Mucosa of rectum (tissue), 2 donors: ENCODE measurements at regions not wholly inside any gene's neighbourhood (a gene's known extent, or its start where the extent isn't known, plus 50 kb on each side); places are given as distances from the start of the nearest gene placed in this dataset.

Source experiments
- H3K27ac ChIP-seq, 2 donors: one replicate each; pipeline ENCODE4 v1.7.0; 2013; ENCODE audit warnings: inconsistent platforms in 2 of 2, low read depth in 2 of 2, low read length in 2 of 2
- H3K27me3 ChIP-seq, 2 donors: one replicate each; pipeline ENCODE4 v1.7.0; 2013; ENCODE audit warnings: low read length in 2 of 2; ENCODE audit not compliant: control insufficient read depth in 2 of 2, insufficient read depth in 2 of 2
- H3K36me3 ChIP-seq, 2 donors: one replicate each; pipeline ENCODE4 v1.7.0; 2013; ENCODE audit warnings: low read length in 2 of 2; ENCODE audit not compliant: control insufficient read depth in 2 of 2, insufficient read depth in 2 of 2
- H3K4me1 ChIP-seq, 2 donors: one replicate each; pipeline ENCODE4 v1.7.0; 2013; ENCODE audit warnings: low read length in 2 of 2, mild to moderate bottlenecking in 1 of 2; ENCODE audit not compliant: control insufficient read depth in 2 of 2, insufficient read depth in 2 of 2
- H3K4me3 ChIP-seq, 2 donors: one replicate each; pipeline ENCODE4 v1.7.0; 2013; ENCODE audit warnings: low read length in 2 of 2
- H3K9ac ChIP-seq, 2 donors: one replicate each; pipeline ENCODE4 v1.7.0; 2013; ENCODE audit warnings: low read length in 2 of 2, low read depth in 1 of 2, mild to moderate bottlenecking in 1 of 2
- H3K9me3 ChIP-seq, 2 donors: one replicate each; pipeline ENCODE4 v1.7.0; 2013; ENCODE audit warnings: low read length in 2 of 2; ENCODE audit not compliant: control insufficient read depth in 2 of 2
- donor health status: healthy.
- donor health status: Normal muscosa, but diverticular disease.

DNA sequence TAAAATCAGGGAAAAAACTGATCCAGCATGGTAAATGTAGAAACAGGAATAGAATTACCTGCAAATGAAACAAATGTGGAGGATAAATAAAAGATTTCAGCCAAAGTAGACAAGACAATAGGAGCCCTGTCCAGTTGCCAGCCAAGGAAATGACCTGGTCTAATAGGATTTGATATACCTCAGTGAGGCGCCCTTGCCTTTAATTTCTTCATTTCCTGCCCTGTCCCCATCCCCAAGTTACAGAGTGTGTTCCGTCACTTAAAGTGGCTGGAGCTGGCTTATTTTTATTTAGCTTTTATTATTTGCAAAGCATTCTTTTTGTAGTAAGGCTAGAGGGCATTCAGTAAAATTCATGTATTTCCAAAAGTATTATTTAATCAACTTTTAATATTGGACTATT lies 1022.0 kb downstream of the EFNB2 start:
- H3K27me3 ChIP-seq = no peaks in the 10 kb centered on the region
- no peak overlapping the region for H3K9ac ChIP-seq
- H3K27ac ChIP-seq = no peak overlapping the region
- H3K36me3 ChIP-seq = no peaks in the 10 kb centered on the region
- no peaks in the 10 kb centered on the region for H3K9me3 ChIP-seq
- H3K4me3 ChIP-seq = no peak overlapping the region
- H3K4me1 ChIP-seq = no peaks in the 10 kb centered on the region

DNA sequence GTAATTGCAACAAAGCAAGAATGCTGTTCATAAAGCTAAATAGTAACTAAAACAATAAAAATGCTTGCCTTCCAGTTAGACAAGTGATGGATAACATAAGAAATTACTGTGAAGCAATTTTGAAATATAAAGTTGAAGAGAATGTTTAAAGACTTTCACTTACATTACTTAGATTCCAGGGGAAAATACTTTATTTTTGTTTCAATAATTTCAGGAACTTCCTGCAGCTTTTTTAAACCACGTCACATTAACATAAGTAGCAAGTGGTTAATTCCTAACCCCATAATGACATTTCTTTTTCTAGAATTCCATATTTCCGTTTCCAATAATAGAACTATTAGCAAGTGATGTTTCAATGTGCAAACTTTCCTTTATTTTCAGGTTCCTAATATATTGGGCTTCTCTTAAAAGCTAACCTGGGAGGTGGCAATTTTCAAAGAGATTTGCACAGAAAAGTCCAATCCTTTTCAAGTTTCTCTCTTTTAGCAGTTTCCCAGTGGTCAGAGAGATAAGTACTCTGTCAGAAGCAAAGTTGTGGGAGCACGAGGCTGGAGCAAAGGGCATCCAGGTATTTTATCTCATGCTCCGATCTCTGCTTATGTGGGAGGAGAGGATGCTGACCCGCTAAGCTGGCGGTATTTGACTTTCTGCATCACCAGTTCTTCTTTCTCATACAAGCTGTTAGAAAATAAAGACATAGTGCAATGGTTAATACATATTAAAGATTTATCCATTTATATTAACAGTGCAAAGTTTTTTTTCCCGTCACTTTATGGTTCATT lies 1025.3 kb downstream of the EFNB2 start:
- Histone ChIP-seq H3K9me3 (no peaks in the 10 kb centered on the region), H3K9ac (no peak overlapping the region), H3K27me3 (no peaks in the 10 kb centered on the region), H3K27ac (no peak overlapping the region), H3K4me3 (no peak overlapping the region), H3K36me3 (no peaks in the 10 kb centered on the region), H3K4me1 (no peaks in the 10 kb centered on the region)

DNA sequence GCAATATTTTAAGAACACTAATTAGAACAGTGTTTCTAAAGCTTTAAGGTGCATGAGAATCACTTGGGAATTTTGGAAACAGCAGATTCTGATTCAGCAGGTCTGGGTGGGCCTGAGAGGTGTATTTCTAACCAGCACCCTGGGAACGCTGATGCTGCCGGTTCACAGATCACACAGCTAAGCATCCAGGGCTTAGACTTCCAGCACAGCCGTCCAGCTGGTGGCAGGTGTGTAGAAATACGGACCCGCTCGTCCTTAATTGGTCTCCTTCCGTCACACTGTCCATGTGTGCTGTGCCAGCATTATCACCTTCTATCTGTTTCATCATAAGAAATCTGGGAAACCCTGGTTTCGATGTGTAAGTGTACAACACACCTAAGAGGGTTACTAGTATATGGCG lies 1029.0 kb downstream of the EFNB2 start:
- Histone ChIP-seq H3K27ac (no peak overlapping the region), H3K27me3 (no peaks in the 10 kb centered on the region), H3K9me3 (no peaks in the 10 kb centered on the region), H3K36me3 (no peaks in the 10 kb centered on the region), H3K4me1 (no peaks in the 10 kb centered on the region), H3K4me3 (no peak overlapping the region), H3K9ac (no peak overlapping the region)

DNA sequence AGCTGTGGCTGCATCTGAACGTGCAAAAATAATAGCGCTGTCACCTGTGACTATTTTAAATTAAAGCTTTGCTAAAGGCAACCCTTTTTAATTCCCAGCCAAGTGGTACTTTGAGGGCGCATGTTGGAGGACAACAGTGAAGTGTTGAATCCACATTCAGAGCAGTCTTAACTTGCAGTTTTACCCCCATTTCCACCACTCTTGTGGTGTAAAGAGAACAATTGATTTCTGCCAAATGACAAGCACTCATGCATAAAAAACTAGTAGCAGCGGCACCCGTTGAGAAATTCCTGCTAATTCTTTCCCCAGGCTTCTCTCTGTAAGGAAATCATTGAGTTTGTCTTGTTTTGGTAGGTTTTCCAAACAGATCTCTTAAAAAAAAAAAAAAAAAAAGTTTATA lies 1033.3 kb downstream of the EFNB2 start:
- H3K4me1 ChIP-seq = no peaks in the 10 kb centered on the region
- no peaks in the 10 kb centered on the region for H3K9me3 ChIP-seq
- H3K9ac ChIP-seq = no peak overlapping the region
- no peaks in the 10 kb centered on the region for H3K27me3 ChIP-seq
- H3K36me3 ChIP-seq = no peaks in the 10 kb centered on the region
- no peak overlapping the region for H3K27ac ChIP-seq
- no peak overlapping the region for H3K4me3 ChIP-seq

DNA sequence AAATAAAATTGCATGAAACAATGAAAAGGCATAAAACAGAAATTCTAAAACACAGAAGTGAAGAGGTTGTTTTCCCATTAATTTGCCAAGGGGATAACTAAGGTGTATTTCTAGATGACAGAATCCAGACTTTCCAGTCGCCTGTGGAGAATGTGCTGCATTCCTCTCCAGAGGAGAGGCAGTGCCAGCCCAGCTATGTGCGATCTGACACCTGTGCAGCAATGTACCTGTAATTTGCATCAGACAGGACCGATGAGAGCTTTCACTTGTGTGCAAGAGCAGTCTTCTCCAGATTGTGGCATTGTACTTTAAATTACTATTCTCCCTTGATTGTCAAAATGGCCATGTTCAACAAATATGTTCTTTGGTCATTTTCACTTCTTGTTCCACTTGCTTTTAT lies 1037.9 kb downstream of the EFNB2 start:
- no peak overlapping the region for H3K4me3 ChIP-seq
- no peaks in the 10 kb centered on the region for H3K9me3 ChIP-seq
- H3K36me3 ChIP-seq = no peaks in the 10 kb centered on the region
- no peak overlapping the region for H3K9ac ChIP-seq
- no peaks in the 10 kb centered on the region for H3K27me3 ChIP-seq
- H3K4me1 ChIP-seq = no peaks in the 10 kb centered on the region
- no peak overlapping the region for H3K27ac ChIP-seq

DNA sequence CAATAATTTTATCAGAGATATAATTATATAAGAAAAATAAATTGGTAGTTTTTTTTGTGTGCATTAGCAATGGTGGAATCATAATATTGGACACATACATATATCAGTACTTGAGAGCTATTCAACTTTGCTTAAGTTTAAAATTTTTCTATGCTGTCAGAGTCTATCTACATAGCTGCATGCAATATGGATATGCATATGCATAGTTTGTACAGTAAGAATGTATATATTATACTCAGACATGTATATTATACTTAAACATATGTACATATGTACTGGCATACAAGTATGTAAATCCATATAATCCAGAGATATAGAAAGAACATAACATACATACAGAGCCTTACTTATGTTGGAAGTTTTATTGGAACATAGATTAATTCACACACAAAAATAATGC lies 1043.2 kb downstream of the EFNB2 start:
- no peaks in the 10 kb centered on the region for H3K36me3 ChIP-seq
- no peak overlapping the region for H3K27ac ChIP-seq
- no peak overlapping the region for H3K4me3 ChIP-seq
- no peak overlapping the region for H3K9ac ChIP-seq
- no peaks in the 10 kb centered on the region for H3K9me3 ChIP-seq
- no peaks in the 10 kb centered on the region for H3K27me3 ChIP-seq
- H3K4me1 ChIP-seq = no peaks in the 10 kb centered on the region

DNA sequence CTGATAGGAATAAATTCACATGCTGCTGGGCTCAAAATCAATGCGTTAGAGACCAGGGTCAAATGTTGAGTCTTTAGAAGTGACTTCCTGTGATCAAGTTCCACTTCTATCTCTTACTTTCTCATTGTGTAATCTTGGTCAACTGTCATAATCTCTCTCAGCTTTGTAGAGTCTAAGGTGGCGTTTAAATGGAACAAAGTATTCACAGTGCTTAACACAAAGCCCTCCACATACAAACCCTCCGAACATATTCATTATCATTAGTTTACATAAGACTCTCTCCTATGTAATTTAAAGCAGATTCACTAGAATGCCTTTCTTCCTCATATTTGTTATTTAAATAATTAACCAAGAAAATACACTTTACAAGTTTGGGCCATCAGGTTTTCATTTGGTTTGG lies 1044.1 kb downstream of the EFNB2 start:
- Histone ChIP-seq H3K9me3 (no peaks in the 10 kb centered on the region), H3K4me1 (no peaks in the 10 kb centered on the region), H3K4me3 (no peak overlapping the region), H3K36me3 (no peaks in the 10 kb centered on the region), H3K9ac (no peak overlapping the region), H3K27me3 (no peaks in the 10 kb centered on the region), H3K27ac (no peak overlapping the region)

DNA sequence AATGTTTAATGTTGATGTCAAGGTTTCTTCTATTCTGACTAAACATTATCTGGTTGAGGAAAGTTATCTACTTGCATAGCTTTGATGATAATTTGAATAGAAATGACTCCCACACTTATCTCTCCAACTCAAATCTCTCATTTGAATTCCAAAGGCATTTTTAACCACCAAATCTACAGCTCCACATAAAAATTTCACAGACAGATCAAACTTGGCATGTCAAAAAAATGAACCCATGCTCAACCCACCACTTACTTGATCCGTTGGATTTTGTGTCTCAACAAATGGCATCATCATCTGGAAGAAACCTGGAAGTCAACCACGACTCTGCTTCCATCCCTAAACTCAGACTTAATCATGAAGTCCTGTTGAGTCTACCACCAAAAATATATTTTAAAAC lies 1050.4 kb downstream of the EFNB2 start:
- Histone ChIP-seq H3K4me3 (no peak overlapping the region), H3K36me3 (no peaks in the 10 kb centered on the region), H3K9ac (no peak overlapping the region), H3K4me1 (no peaks in the 10 kb centered on the region), H3K9me3 (no peaks in the 10 kb centered on the region), H3K27me3 (no peaks in the 10 kb centered on the region), H3K27ac (no peak overlapping the region)

DNA sequence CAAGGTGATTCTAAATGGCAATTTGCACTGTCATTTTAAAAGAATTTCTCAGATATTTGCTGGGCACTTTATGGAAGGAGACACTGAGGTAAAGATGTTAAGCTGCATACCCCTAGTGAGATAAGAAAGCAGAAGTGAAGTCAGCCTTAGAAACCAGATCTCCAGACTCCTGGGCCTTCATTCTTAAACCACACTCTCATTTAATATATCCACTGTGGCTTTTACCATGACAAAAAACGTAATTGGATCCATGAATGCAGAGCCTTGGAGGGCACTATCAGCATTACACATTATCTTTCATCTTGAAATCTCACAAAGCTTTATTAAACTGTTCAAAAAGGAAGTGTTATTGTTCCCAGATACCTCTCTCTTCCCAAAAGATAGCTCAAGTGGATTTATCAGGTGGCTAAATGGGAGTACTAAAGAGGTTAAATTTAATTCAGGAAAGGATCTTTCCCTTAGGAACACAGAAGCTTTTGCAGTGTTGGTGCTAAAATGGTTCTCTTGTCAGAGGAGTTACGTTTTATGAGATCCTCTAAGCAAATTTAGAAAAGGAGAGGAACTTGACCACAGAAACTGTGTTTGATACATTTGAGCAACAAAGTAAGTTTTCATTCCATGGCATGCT lies 1060.4 kb downstream of the EFNB2 start:
- H3K4me3 ChIP-seq = no peak overlapping the region
- H3K36me3 ChIP-seq = no peaks in the 10 kb centered on the region
- no peaks in the 10 kb centered on the region for H3K9me3 ChIP-seq
- no peak overlapping the region for H3K9ac ChIP-seq
- no peaks in the 10 kb centered on the region for H3K27me3 ChIP-seq
- no peaks in the 10 kb centered on the region for H3K4me1 ChIP-seq
- H3K27ac ChIP-seq = no peak overlapping the region

DNA sequence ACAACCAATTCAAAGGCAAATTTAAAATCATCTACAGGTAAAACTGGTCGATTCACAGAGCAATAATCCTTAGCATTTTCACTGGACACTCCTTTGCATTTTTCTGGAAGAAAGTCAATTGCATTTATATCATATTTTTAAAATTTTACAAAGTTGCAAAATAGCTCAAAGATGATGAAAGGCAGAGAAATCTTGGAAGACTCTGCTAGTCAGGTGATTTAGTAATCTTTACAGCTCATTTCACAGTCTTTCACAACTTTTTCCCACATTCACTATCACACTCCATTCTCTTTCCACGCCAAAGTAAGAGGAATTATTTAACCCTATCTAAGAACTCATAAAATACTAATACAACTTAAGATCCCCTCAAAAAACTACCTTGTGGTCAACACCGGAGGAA lies 1063.8 kb downstream of the EFNB2 start:
- H3K36me3 ChIP-seq = no peaks in the 10 kb centered on the region
- H3K4me1 ChIP-seq = no peaks in the 10 kb centered on the region
- no peak overlapping the region for H3K27ac ChIP-seq
- no peaks in the 10 kb centered on the region for H3K9me3 ChIP-seq
- H3K9ac ChIP-seq = no peak overlapping the region
- no peaks in the 10 kb centered on the region for H3K27me3 ChIP-seq
- no peak overlapping the region for H3K4me3 ChIP-seq
